Suprapubic skin (tissue), 4 donors: ENCODE measurements at regions not wholly inside any gene's neighbourhood (a gene's known extent, or its start where the extent isn't known, plus 50 kb on each side); places are given as distances from the start of the nearest gene placed in this dataset.
"Not testable (repeated sequence)": the region's sequence is repeated elsewhere in the genome, so short reads cannot be mapped to it uniquely, and the experiment has no call there.

Experiments used
- DNase-seq, 2 donors: peaks; one replicate each; pipeline ENCODE4 v3.0.0-alpha.2; 2019; ENCODE audit warnings: low spot score in 2 of 2
- H3K27ac ChIP-seq: fragments of 200-600 bp; sonication (generic); one replicate; pipeline ENCODE4 v1.5.1; 2019
- H3K27me3 ChIP-seq: fragments of 200-600 bp; sonication (generic); one replicate; pipeline ENCODE4 v1.5.1; 2019
- H3K36me3 ChIP-seq: fragments of 200-600 bp; sonication (generic); one replicate; pipeline ENCODE4 v1.5.1; 2019
- H3K4me1 ChIP-seq: fragments of 200-600 bp; sonication (generic); one replicate; pipeline ENCODE4 v1.5.1; 2019
- H3K4me3 ChIP-seq: fragments of 200-600 bp; sonication (generic); one replicate; pipeline ENCODE4 v1.5.1; 2019; ENCODE audit warnings: mild to moderate bottlenecking
- H3K9me3 ChIP-seq: fragments of 200-600 bp; sonication (generic); one replicate; pipeline ENCODE4 v1.5.1; 2019
- EP300 ChIP-seq: sonication (generic); formaldehyde crosslinking; IDR thresholded peaks from one replicate; pipeline ENCODE4 v1.6.1; 2017; ENCODE audit warnings: antibody characterized with exemption
- POLR2A ChIP-seq, 2 donors: fragments of 450-650 bp; IDR thresholded peaks; one replicate each; pipeline ENCODE4 v1.6.1; 2017; ENCODE audit warnings: antibody characterized with exemption in 2 of 2, mild to moderate bottlenecking in 2 of 2, moderate library complexity in 2 of 2
- POLR2AphosphoS5 ChIP-seq, 3 donors: sonication (generic); formaldehyde crosslinking; IDR thresholded peaks; one replicate each; pipeline ENCODE4 v1.6.1; 2017; ENCODE audit warnings: antibody characterized with exemption in 3 of 3
- WGBS: methylation state at CpG from one replicate; pipeline ENCODE4 v1.1.5; 2018; 5-methylcytosine and 5-hydroxymethylcytosine counted together
- TF ChIP-seq, protein P1 (sequence below), 2 donors: fragments of 200-600 bp in 1 of 2; fragments of 450-650 bp in 1 of 2; sonication (generic) in 1 of 2; IDR thresholded peaks; one replicate each; pipeline ENCODE4 v1.5.1; 2016 to 2019; ENCODE audit warnings: antibody characterized with exemption in 2 of 2, mild to moderate bottlenecking in 1 of 2, moderate library complexity in 1 of 2

GRCh38 chr4:141548791-141549190 is 87.6 kb upstream of the IL15 start:
- no peak for DNase-seq
- Histone ChIP-seq H3K4me1 (no peaks in the 10 kb centered on the region), H3K9me3 (no peaks in the 10 kb centered on the region), H3K36me3 (no peaks in the 10 kb centered on the region), H3K27me3 (no peaks in the 10 kb centered on the region), H3K27ac (no peak overlapping the region), H3K4me3 (no peak overlapping the region)
- TF ChIP-seq EP300 (no peak), POLR2A (IDR thresholded peaks at IDR 0.05) (no peak), POLR2AphosphoS5 (IDR thresholded peaks at IDR 0.05) (no peak)
- TF ChIP-seq, protein P1, sequence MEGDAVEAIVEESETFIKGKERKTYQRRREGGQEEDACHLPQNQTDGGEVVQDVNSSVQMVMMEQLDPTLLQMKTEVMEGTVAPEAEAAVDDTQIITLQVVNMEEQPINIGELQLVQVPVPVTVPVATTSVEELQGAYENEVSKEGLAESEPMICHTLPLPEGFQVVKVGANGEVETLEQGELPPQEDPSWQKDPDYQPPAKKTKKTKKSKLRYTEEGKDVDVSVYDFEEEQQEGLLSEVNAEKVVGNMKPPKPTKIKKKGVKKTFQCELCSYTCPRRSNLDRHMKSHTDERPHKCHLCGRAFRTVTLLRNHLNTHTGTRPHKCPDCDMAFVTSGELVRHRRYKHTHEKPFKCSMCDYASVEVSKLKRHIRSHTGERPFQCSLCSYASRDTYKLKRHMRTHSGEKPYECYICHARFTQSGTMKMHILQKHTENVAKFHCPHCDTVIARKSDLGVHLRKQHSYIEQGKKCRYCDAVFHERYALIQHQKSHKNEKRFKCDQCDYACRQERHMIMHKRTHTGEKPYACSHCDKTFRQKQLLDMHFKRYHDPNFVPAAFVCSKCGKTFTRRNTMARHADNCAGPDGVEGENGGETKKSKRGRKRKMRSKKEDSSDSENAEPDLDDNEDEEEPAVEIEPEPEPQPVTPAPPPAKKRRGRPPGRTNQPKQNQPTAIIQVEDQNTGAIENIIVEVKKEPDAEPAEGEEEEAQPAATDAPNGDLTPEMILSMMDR (IDR thresholded peaks at IDR 0.05): no peak

DNA sequence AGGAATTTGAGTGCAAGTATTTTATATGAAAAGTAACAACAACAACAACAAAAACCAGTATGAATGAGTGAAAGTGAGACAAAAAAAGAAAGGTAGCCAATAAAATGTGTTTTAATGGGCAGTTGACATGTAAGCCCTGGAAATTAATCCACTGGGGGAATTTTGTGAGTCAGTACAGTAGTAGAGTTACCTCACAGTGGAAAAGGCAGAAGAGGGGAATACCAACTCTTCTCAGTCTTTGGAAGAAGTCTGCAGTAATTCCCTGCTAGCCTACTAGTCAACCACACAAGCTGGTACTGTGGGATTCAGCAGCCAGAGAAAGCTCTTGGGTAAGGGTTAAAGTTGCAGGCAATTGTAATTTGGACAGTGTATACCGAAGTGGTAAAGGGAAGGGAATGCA is 76.3 kb upstream of the IL15 start:
- H3K4me3 ChIP-seq: no peak overlapping the region
- H3K36me3 ChIP-seq: no peaks in the 10 kb centered on the region
- TF ChIP-seq, protein P1 (IDR thresholded peaks at IDR 0.05): no peak
- TF ChIP-seq POLR2A (IDR thresholded peaks at IDR 0.05) (no peak), POLR2AphosphoS5 (IDR thresholded peaks at IDR 0.05) (no peak), EP300 (no peak)
- 35% methylated on average over 1 of the region's 1 CpG for WGBS
- H3K4me1 ChIP-seq: no peaks in the 10 kb centered on the region
- H3K27me3 ChIP-seq: no peaks in the 10 kb centered on the region
- DNase-seq: no peak
- no peaks in the 10 kb centered on the region for H3K9me3 ChIP-seq
- no peak overlapping the region for H3K27ac ChIP-seq

DNA sequence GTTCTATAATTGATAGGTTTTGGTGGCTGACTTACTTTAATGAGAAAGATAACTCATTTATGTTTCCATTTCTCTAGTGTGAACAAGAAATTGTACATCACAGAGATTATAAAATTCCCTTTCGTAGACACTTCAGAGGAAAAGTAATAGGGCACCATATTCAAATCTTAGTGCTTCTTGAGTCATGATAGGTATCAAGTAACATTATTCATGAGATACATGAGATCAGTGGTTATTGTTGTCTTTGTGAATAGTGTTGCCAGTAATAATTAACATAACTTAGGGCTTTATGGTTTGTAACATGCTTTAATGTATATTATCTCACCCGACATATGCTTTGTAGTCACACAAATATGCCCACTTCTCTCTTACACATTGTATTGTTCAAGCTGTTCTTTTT is 73.7 kb upstream of the IL15 start:
- no peaks in the 10 kb centered on the region for H3K36me3 ChIP-seq
- WGBS: 87% methylated on average over 2 of the region's 2 CpGs
- DNase-seq: no peak
- no peak overlapping the region for H3K27ac ChIP-seq
- no peaks in the 10 kb centered on the region for H3K4me1 ChIP-seq
- no peaks in the 10 kb centered on the region for H3K27me3 ChIP-seq
- no peak overlapping the region for H3K4me3 ChIP-seq
- TF ChIP-seq POLR2A (IDR thresholded peaks at IDR 0.05) (no peak), POLR2AphosphoS5 (IDR thresholded peaks at IDR 0.05) (no peak), EP300 (no peak)
- TF ChIP-seq, protein P1 (IDR thresholded peaks at IDR 0.05): no peak
- no peaks in the 10 kb centered on the region for H3K9me3 ChIP-seq

GRCh38 chr4:141563723-141564122 is 72.7 kb upstream of the IL15 start:
- H3K27me3 ChIP-seq: no peaks in the 10 kb centered on the region

GRCh38 chr4:141564961-141565360 is 71.4 kb upstream of the IL15 start:
- not testable (repeated sequence) for H3K36me3 ChIP-seq, H3K9me3 ChIP-seq, DNase-seq, H3K4me1 ChIP-seq, H3K27ac ChIP-seq, H3K4me3 ChIP-seq, H3K27me3 ChIP-seq
- WGBS: 92% methylated on average over 15 of the region's 15 CpGs

More at GRCh38 chr4:141563723-141564122, 72.7 kb upstream of the IL15 start:
- H3K36me3 ChIP-seq: no peaks in the 10 kb centered on the region
- TF ChIP-seq, protein P1 (IDR thresholded peaks at IDR 0.05): no peak
- TF ChIP-seq EP300 (no peak), POLR2A (IDR thresholded peaks at IDR 0.05) (no peak), POLR2AphosphoS5 (IDR thresholded peaks at IDR 0.05) (no peak)
- H3K9me3 ChIP-seq: no peaks in the 10 kb centered on the region
- DNase-seq: no peak
- H3K4me1 ChIP-seq: no peaks in the 10 kb centered on the region
- H3K4me3 ChIP-seq: no peak overlapping the region
- no peak overlapping the region for H3K27ac ChIP-seq

GRCh38 chr4:141565379-141566089 is 70.8 kb upstream of the IL15 start:
- no peaks in the 10 kb centered on the region for H3K9me3 ChIP-seq
- no peak overlapping the region for H3K27ac ChIP-seq
- DNase-seq: no peak
- H3K4me3 ChIP-seq: no peak overlapping the region
- TF ChIP-seq EP300 (no peak), POLR2A (IDR thresholded peaks at IDR 0.05) (no peak), POLR2AphosphoS5 (IDR thresholded peaks at IDR 0.05) (no peak)
- TF ChIP-seq, protein P1 (IDR thresholded peaks at IDR 0.05): no peak
- H3K36me3 ChIP-seq: no peaks in the 10 kb centered on the region
- no peaks in the 10 kb centered on the region for H3K27me3 ChIP-seq
- no peaks in the 10 kb centered on the region for H3K4me1 ChIP-seq
- 96% methylated on average over 3 of the region's 3 CpGs for WGBS
